GM23248 (cell line): ENCODE measurements at regions not wholly inside any gene's neighbourhood (a gene's known extent, or its start where the extent isn't known, plus 50 kb on each side); places are given as distances from the start of the nearest gene placed in this dataset.

Experiments
- DNase-seq: peaks from one replicate; pipeline ENCODE4 v3.0.0-alpha.2; 2015
- H2AFZ ChIP-seq: fragments of 200-600 bp; sonication (generic); 2 replicates; pipeline ENCODE4 v1.6.1; 2016; ENCODE audit warnings: antibody characterized with exemption
- H3F3A ChIP-seq: fragments of 200-600 bp; sonication (generic); 2 replicates; pipeline ENCODE4 v1.6.1; 2016; ENCODE audit warnings: mild to moderate bottlenecking, antibody characterized with exemption, mixed run types; ENCODE audit not compliant: insufficient read depth
- H3K27ac ChIP-seq: fragments of 200-600 bp; sonication (generic); 2 replicates; pipeline ENCODE4 v1.5.1; 2016; ENCODE audit warnings: mild to moderate bottlenecking
- H3K27me3 ChIP-seq: fragments of 200-600 bp; sonication (generic); replicated peaks from 2 replicates; pipeline ENCODE4 v1.6.1; 2016; ENCODE audit warnings: mild to moderate bottlenecking; ENCODE audit not compliant: insufficient read depth
- H3K36me3 ChIP-seq: fragments of 200-600 bp; sonication (generic); 2 replicates; pipeline ENCODE4 v1.6.1; 2016; ENCODE audit warnings: low read depth, mild to moderate bottlenecking
- H3K4me1 ChIP-seq: fragments of 200-600 bp; sonication (generic); 2 replicates; pipeline ENCODE4 v1.6.1; 2016; ENCODE audit warnings: mild to moderate bottlenecking; ENCODE audit not compliant: insufficient read depth
- H3K4me2 ChIP-seq: fragments of 200-600 bp; sonication (generic); one replicate; pipeline ENCODE4 v1.6.1; 2016; ENCODE audit warnings: mild to moderate bottlenecking; ENCODE audit not compliant: unreplicated experiment
- H3K4me3 ChIP-seq: fragments of 200-600 bp; sonication (generic); 2 replicates; pipeline ENCODE4 v1.5.1; 2016; ENCODE audit warnings: mild to moderate bottlenecking
- H3K79me2 ChIP-seq: fragments of 200-600 bp; sonication (generic); 2 replicates; pipeline ENCODE4 v1.6.1; 2016; ENCODE audit warnings: mild to moderate bottlenecking; ENCODE audit not compliant: insufficient read depth
- H3K9ac ChIP-seq: fragments of 200-600 bp; sonication (generic); 2 replicates; pipeline ENCODE4 v1.6.1; 2016; ENCODE audit warnings: mild to moderate bottlenecking
- H3K9me2 ChIP-seq: fragments of 200-600 bp; sonication (generic); 2 replicates; pipeline ENCODE4 v1.6.1; 2016; ENCODE audit warnings: mixed run types, mild to moderate bottlenecking, moderate library complexity; ENCODE audit not compliant: insufficient read depth
- H3K9me3 ChIP-seq: fragments of 200-600 bp; sonication (generic); one replicate; pipeline ENCODE4 v1.6.1; 2017; ENCODE audit warnings: low read depth
- H4K20me1 ChIP-seq: fragments of 200-600 bp; sonication (generic); 2 replicates; pipeline ENCODE4 v1.6.0; 2016; ENCODE audit not compliant: insufficient read depth
- EZH2 ChIP-seq: fragments of 200-600 bp; sonication (generic); IDR thresholded peaks from 2 replicates; pipeline ENCODE4 v1.6.1; 2018; ENCODE audit warnings: antibody characterized with exemption, mild to moderate bottlenecking; ENCODE audit not compliant: insufficient read depth, poor library complexity, severe bottlenecking
- EZH2phosphoT487 ChIP-seq: fragments of 200-600 bp; sonication (generic); IDR thresholded peaks from 2 replicates; pipeline ENCODE4 v1.6.1; 2018; ENCODE audit warnings: antibody characterized with exemption, moderate library complexity, mild to moderate bottlenecking, low read depth; ENCODE audit not compliant: insufficient read depth
- WGBS, 2 experiments: methylation state at CpG; one replicate each; pipeline ENCODE4 v1.1.6; 2015 to 2017; ENCODE audit warnings: low lambda C conversion rate in 2 of 2, low coverage in 1 of 2; ENCODE audit errors: missing lambda C conversion rate in 2 of 2; 5-methylcytosine and 5-hydroxymethylcytosine counted together
- in situ Hi-C: fragments of 300-500 bp; cut with MboI; formaldehyde crosslinking; loops from 2 replicates; pipeline ENCODE4 v1.15.0; 2020

DNA sequence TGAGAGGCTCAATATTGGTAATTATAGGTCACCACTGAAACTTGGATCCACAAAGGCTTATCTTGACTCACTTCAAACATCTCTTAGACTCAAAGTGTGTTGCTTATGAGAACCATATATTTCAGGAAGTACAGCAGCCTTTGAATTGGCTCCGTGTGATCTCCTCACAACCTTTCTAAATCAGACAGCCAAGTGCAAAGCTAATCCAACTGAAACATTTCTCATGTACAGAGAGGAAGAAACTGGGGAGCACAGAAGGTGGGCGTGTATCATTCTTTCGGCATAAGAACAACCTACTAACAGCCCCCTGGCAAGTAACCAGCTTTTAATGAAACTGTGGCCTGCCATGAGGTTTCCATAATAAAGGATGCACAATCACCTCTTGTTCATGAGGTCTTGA lies 109.4 kb downstream of the MBL2 start:
- Histone ChIP-seq H3K4me3 (no peak overlapping the region), H3K27ac (no peak overlapping the region), H3K27me3 (no peaks in the 10 kb centered on the region), H3K4me1 (peaks cover 4% of the 10 kb centered on the region; the same call in 1 of the 2 replicates), H3K9me3 (no peaks in the 10 kb centered on the region), H3K9ac (no peak overlapping the region), H4K20me1 (no peaks in the 10 kb centered on the region), H3K4me2 (no peak overlapping the region), H3F3A (no peaks in the 10 kb centered on the region), H2AFZ (no peak overlapping the region), H3K36me3 (no peaks in the 10 kb centered on the region), H3K9me2 (no peaks in the 10 kb centered on the region), H3K79me2 (no peaks in the 10 kb centered on the region)
- 50 to 69% methylated on average over 3 of the region's 3 CpGs for WGBS, 2 experiments
- in situ Hi-C loops, result no loop called here
- no peak for TF ChIP-seq EZH2
- TF ChIP-seq EZH2phosphoT487, result no peak
- DNase-seq, result peak; percentile 3

DNA sequence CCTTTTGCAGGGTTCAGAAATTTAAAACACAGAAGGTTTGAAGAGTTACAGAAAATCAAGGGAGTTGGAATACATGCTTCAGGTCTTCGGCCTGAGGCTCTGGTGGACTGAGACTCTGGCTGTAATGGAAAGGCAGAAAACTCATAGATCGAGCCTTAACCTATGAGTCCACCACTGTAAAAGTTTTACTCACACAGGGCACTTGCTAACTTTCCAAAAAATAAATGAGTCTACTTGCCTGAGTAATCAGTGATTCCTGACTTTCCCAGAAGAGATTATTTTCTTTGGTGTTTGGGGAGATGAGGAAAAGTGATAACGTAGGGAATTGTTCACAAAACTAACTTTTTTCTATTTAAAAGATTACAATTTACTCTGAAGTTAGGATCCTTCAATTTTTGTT lies 108.0 kb downstream of the MBL2 start:
- Histone ChIP-seq H2AFZ (no peak overlapping the region), H3K9ac (no peak overlapping the region), H3K27me3 (no peaks in the 10 kb centered on the region), H3K9me2 (no peaks in the 10 kb centered on the region), H3K79me2 (no peaks in the 10 kb centered on the region), H3K27ac (no peak overlapping the region), H3F3A (no peaks in the 10 kb centered on the region), H3K9me3 (no peaks in the 10 kb centered on the region), H3K4me1 (peaks cover 6% of the 10 kb centered on the region; the same call in 1 of the 2 replicates), H3K36me3 (no peaks in the 10 kb centered on the region), H3K4me2 (no peak overlapping the region), H3K4me3 (no peak overlapping the region), H4K20me1 (no peaks in the 10 kb centered on the region)
- DNase-seq, result peak; percentile 27
- no peak for TF ChIP-seq EZH2
- no peak for TF ChIP-seq EZH2phosphoT487
- in situ Hi-C loops, result no loop called here
- WGBS, 2 experiments, result 42 to 59% methylated on average over 3 of the region's 3 CpGs

DNA sequence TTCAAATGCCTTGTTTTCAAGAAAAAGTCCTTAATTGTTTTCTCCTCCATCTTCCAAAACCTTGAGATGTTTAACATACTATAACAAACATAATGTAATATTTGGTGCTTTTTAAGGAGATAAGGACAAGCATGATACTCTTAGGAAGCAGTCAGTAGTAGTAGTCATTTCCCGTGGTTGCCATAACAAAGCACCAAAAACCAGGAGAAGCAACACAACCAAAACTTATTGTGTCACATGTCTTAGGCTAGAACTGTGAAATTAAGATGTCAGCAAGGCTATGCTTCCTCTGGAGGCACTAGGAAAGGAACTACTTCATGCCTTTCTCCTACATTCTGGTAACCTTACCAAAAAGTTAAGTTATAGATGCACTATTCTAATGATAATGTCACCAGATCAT lies 106.8 kb downstream of the MBL2 start:
- no peak for TF ChIP-seq EZH2
- no peak for TF ChIP-seq EZH2phosphoT487
- H3K9me2 ChIP-seq, result no peaks in the 10 kb centered on the region
- WGBS, 2 experiments, result 69 to 87% methylated on average over 1 of the region's 1 CpG
- no peaks in the 10 kb centered on the region for H3K79me2 ChIP-seq
- no peak overlapping the region for H2AFZ ChIP-seq
- DNase-seq, result no peak
- no peak overlapping the region for H3K27ac ChIP-seq
- H4K20me1 ChIP-seq, result no peaks in the 10 kb centered on the region
- H3K36me3 ChIP-seq, result no peaks in the 10 kb centered on the region
- H3K4me3 ChIP-seq, result no peak overlapping the region
- no peaks in the 10 kb centered on the region for H3F3A ChIP-seq
- peaks cover 6% of the 10 kb centered on the region; the same call in 1 of the 2 replicates for H3K4me1 ChIP-seq
- in situ Hi-C loops, result no loop called here
- no peak overlapping the region for H3K9ac ChIP-seq
- H3K4me2 ChIP-seq, result no peak overlapping the region
- H3K9me3 ChIP-seq, result no peaks in the 10 kb centered on the region
- H3K27me3 ChIP-seq, result no peaks in the 10 kb centered on the region

DNA sequence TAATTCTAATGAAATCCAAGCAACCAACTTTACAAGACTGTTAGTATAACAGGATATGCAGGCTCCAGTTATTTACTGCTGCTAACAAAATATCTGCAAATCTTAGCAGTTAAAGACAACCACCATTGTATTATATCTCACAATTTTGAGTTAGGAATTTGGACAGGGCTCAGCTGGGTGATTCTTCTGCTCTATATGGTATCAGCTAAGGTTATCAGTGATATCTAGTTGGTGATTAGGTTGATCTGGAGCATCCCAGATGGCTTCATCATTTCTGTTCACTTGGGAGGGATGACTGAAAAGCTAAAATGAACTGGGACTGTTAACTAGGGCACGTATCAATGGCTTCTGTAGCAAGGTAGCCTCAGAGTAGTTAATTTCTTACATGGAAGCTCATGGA lies 105.7 kb downstream of the MBL2 start:
- Histone ChIP-seq H3K9ac (no peak overlapping the region), H3K4me3 (no peak overlapping the region), H4K20me1 (no peaks in the 10 kb centered on the region), H3K9me3 (no peaks in the 10 kb centered on the region), H3K27ac (no peak overlapping the region), H3K27me3 (no peaks in the 10 kb centered on the region), H3K4me2 (no peak overlapping the region), H2AFZ (no peak overlapping the region), H3K36me3 (no peaks in the 10 kb centered on the region), H3K9me2 (no peaks in the 10 kb centered on the region), H3K4me1 (peaks cover 6% of the 10 kb centered on the region; the same call in 1 of the 2 replicates), H3K79me2 (no peaks in the 10 kb centered on the region), H3F3A (no peaks in the 10 kb centered on the region)
- TF ChIP-seq EZH2 (no peak), EZH2phosphoT487 (no peak)
- 68 to 72% methylated on average over 1 of the region's 1 CpG for WGBS, 2 experiments
- in situ Hi-C loops, result no loop called here
- no peak for DNase-seq

DNA sequence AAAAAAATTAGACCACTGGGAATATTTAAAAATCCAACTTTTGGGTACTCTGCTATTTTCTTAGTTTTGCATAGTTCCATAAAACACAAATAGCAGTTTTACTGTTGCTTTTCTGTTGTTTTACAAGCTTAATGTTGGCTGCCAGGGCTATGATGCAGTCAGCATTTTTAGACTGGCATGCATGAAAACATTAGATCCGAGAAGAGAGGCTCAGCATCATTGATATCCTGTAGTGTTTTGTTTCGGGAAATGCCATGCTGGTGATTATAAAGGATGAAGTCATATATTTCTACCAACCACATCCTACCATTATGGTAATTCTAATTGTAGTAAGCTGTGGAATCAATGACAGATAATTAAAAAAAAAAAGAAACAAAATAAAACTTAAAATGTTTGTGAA lies 104.6 kb downstream of the MBL2 start:
- TF ChIP-seq EZH2phosphoT487 (no peak), EZH2 (no peak)
- Histone ChIP-seq H3K27ac (no peak overlapping the region), H3K4me2 (no peak overlapping the region), H2AFZ (no peak overlapping the region; the same call in 1 of the 2 replicates), H3K4me3 (no peak overlapping the region), H4K20me1 (no peaks in the 10 kb centered on the region), H3K9me3 (no peaks in the 10 kb centered on the region), H3K9ac (no peak overlapping the region), H3K9me2 (no peaks in the 10 kb centered on the region), H3K36me3 (no peaks in the 10 kb centered on the region), H3K79me2 (no peaks in the 10 kb centered on the region), H3K27me3 (no peaks in the 10 kb centered on the region), H3F3A (no peaks in the 10 kb centered on the region), H3K4me1 (peaks cover 6% of the 10 kb centered on the region; the same call in 1 of the 2 replicates)
- in situ Hi-C loops, result no loop called here
- WGBS, 2 experiments, result 4 to 6% methylated on average over 2 of the region's 2 CpGs
- peak; percentile 70 for DNase-seq
